ENCODE measurements at regions not wholly inside any gene's neighbourhood (a gene's known extent, or its start where the extent isn't known, plus 50 kb on each side); places are given as distances from the start of the nearest gene placed in this dataset.

GRCh38 chr6:23518294-23518693, 607.7 kb upstream of the NRSN1 start:
- H3K36me3 ChIP-seq (ENCODE audit: insufficient read depth, low read length), result no peaks in the 10 kb centered on the region
- no peak overlapping the region for H3K9ac ChIP-seq (ENCODE audit: insufficient read length)
- DNase-seq (ENCODE audit: low read depth, low spot score), result no peak
- TF ChIP-seq EZH2 (IDR thresholded peaks at IDR 0.05) (no peak), FOXP2 (optimal IDR thresholded peaks at IDR 0.05; ENCODE audit: control extremely low read depth, extremely low read length, insufficient read depth) (no peak), POLR2AphosphoS5 (IDR thresholded peaks at IDR 0.05; ENCODE audit: borderline replicate concordance, low read depth, low read length) (no peak)
- no peak overlapping the region for H3K4me3 ChIP-seq
- H3K27ac ChIP-seq, result no peak overlapping the region
- H3K9me3 ChIP-seq (ENCODE audit: low read depth, low read length), result no peaks in the 10 kb centered on the region

DNA sequence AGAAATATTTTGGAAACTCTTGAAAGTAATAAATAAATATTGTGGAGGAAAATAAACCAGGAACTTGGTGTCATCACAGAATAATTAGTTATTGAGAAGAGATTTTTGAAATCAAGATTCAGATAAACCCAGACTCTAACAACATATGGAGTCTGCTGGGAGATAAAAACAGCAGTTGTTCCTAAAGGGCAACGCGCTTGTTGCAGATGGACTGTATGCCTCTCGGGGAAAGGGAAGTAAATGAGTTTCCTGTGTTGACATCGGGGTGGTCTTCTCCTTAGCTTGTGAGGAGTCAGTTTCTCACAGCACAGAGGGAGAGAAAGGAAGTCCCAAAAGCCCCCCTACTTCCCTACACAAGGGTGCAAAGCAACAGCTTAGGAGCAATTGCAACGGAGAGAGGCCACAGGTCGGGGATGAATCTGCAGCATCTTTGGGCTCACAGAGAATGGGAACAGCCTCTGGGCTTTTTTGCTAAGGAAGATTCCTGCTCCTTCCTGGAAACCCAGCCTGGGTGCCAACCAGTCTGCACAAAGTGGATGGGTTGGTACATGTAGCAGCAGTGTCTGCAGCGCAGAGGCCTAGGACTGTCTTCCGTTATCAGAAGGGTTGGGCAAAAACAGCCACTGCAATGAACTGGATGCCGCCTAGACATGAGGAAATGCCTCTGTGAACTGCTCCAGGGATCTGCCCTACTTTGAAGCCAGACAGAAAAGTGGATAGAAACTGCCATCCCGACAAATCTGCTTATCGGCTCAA, 603.0 kb upstream of the NRSN1 start:
- Histone ChIP-seq H3K4me3 (no peak overlapping the region), H3K9me3 (ENCODE audit: low read depth, low read length) (no peaks in the 10 kb centered on the region), H3K9ac (ENCODE audit: insufficient read length) (no peak overlapping the region), H3K27ac (no peak overlapping the region), H3K36me3 (ENCODE audit: insufficient read depth, low read length) (no peaks in the 10 kb centered on the region)
- no peak for TF ChIP-seq EZH2 (IDR thresholded peaks at IDR 0.05)
- TF ChIP-seq FOXP2 (optimal IDR thresholded peaks at IDR 0.05; ENCODE audit: control extremely low read depth, extremely low read length, insufficient read depth), result no peak
- TF ChIP-seq POLR2AphosphoS5 (IDR thresholded peaks at IDR 0.05; ENCODE audit: borderline replicate concordance, low read depth, low read length), result no peak
- no peak for DNase-seq (ENCODE audit: low read depth, low spot score)

GRCh38 chr6:23523771-23524170, 602.2 kb upstream of the NRSN1 start:
- TF ChIP-seq POLR2AphosphoS5 (IDR thresholded peaks at IDR 0.05; ENCODE audit: borderline replicate concordance, low read depth, low read length), result no peak
- no peak for TF ChIP-seq EZH2 (IDR thresholded peaks at IDR 0.05)
- no peak for TF ChIP-seq FOXP2 (optimal IDR thresholded peaks at IDR 0.05; ENCODE audit: control extremely low read depth, extremely low read length, insufficient read depth)
- H3K4me3 ChIP-seq, result no peak overlapping the region
- H3K27ac ChIP-seq, result no peak overlapping the region
- H3K36me3 ChIP-seq (ENCODE audit: insufficient read depth, low read length), result no peaks in the 10 kb centered on the region
- H3K9ac ChIP-seq (ENCODE audit: insufficient read length), result no peak overlapping the region
- DNase-seq (ENCODE audit: low read depth, low spot score), result no peak
- no peaks in the 10 kb centered on the region for H3K9me3 ChIP-seq (ENCODE audit: low read depth, low read length)

DNA sequence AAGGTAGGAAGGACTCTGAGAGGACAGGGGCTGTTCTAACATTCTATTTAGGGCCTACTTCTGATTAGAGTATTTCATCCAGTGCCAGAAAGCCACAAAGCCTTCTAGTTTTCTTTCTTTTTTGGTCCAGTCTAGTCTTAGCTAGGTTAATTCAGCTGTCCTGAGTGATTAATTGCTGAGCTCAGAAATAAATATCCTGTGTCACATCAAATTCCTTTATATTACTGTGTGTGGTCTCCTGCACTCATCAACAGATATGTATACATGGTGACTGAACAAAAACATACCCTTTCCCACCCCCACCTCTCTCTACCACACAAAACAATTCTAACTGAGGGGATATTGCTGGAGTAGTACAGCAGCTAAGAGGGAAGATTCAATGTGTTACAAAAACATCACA, 601.5 kb upstream of the NRSN1 start:
- TF ChIP-seq FOXP2 (optimal IDR thresholded peaks at IDR 0.05; ENCODE audit: control extremely low read depth, extremely low read length, insufficient read depth), result no peak
- TF ChIP-seq EZH2 (IDR thresholded peaks at IDR 0.05), result no peak
- no peak for TF ChIP-seq POLR2AphosphoS5 (IDR thresholded peaks at IDR 0.05; ENCODE audit: borderline replicate concordance, low read depth, low read length)
- no peak for DNase-seq (ENCODE audit: low read depth, low spot score)
- Histone ChIP-seq H3K4me3 (no peak overlapping the region), H3K9ac (ENCODE audit: insufficient read length) (no peak overlapping the region), H3K36me3 (ENCODE audit: insufficient read depth, low read length) (no peaks in the 10 kb centered on the region), H3K27ac (no peak overlapping the region), H3K9me3 (ENCODE audit: low read depth, low read length) (no peaks in the 10 kb centered on the region)

DNA sequence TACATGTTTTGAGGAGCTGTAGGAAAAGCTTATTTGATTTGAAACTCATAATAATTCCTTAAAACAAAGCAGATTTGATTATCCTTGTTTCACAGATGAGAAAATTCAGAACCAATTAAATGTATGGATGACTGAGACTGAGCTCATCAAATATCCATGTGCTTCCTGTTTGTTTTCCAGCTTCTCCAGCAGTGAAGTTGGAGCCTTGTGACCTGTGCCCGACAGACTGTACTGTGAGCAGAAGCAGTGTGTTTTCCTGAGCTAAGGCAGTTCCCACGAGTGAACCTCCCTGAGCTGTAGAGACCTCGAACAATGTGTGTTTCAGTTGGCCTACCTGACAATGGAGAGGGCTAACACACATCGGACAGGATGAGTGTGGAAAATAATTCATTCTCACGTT, 599.5 kb upstream of the NRSN1 start:
- TF ChIP-seq FOXP2 (optimal IDR thresholded peaks at IDR 0.05; ENCODE audit: control extremely low read depth, extremely low read length, insufficient read depth) (no peak), EZH2 (IDR thresholded peaks at IDR 0.05) (no peak), POLR2AphosphoS5 (IDR thresholded peaks at IDR 0.05; ENCODE audit: borderline replicate concordance, low read depth, low read length) (no peak)
- no peaks in the 10 kb centered on the region for H3K36me3 ChIP-seq (ENCODE audit: insufficient read depth, low read length)

DNA sequence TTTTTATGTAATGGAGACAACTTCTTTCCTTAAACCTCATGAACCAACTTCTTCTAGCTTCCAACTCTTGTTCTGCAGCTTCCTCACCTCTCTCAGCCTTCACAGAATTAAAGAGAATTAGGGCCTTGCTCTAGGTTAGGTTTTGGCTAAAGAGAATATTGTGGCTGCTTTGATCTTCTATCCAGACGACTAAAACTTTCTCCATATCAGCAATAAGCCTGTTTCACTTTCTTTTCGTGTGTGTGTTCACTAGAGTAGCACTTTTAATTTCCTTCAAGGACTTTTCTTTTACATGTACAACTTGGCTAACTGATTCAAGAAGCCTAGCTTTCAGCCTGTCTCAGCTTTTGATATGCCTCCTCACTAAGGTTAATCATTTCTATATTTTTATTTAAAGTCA, 596.1 kb upstream of the NRSN1 start:
- no peak for TF ChIP-seq POLR2AphosphoS5 (IDR thresholded peaks at IDR 0.05; ENCODE audit: borderline replicate concordance, low read depth, low read length)
- TF ChIP-seq EZH2 (IDR thresholded peaks at IDR 0.05), result no peak
- TF ChIP-seq FOXP2 (optimal IDR thresholded peaks at IDR 0.05; ENCODE audit: control extremely low read depth, extremely low read length, insufficient read depth), result no peak
- Histone ChIP-seq H3K36me3 (ENCODE audit: insufficient read depth, low read length) (no peaks in the 10 kb centered on the region), H3K9ac (ENCODE audit: insufficient read length) (no peak overlapping the region), H3K4me3 (no peak overlapping the region), H3K9me3 (ENCODE audit: low read depth, low read length) (no peaks in the 10 kb centered on the region), H3K27ac (no peak overlapping the region)
- no peak for DNase-seq (ENCODE audit: low read depth, low spot score)

More for the DNA sequence above, 599.5 kb upstream of the NRSN1 start:
- H3K9ac ChIP-seq (ENCODE audit: insufficient read length), result no peak overlapping the region
- no peak overlapping the region for H3K27ac ChIP-seq
- no peak for DNase-seq (ENCODE audit: low read depth, low spot score)
- no peaks in the 10 kb centered on the region for H3K9me3 ChIP-seq (ENCODE audit: low read depth, low read length)
- H3K4me3 ChIP-seq, result no peak overlapping the region

- TF ChIP-seq POLR2AphosphoS5 (IDR thresholded peaks at IDR 0.05; ENCODE audit: borderline replicate concordance, low read depth, low read length) (peak; percentile 47; the same call in 1 of the 2 replicates), EZH2 (IDR thresholded peaks at IDR 0.05) (no peak), FOXP2 (optimal IDR thresholded peaks at IDR 0.05; ENCODE audit: control extremely low read depth, extremely low read length, insufficient read depth) (no peak)
- Histone ChIP-seq H3K36me3 (ENCODE audit: insufficient read depth, low read length) (no peaks in the 10 kb centered on the region), H3K27ac (no peak overlapping the region), H3K4me3 (peak overlapping the region; percentile 39; the same call in 1 of the 2 replicates), H3K9ac (ENCODE audit: insufficient read length) (no peak overlapping the region), H3K9me3 (ENCODE audit: low read depth, low read length) (no peaks in the 10 kb centered on the region)
- peak; percentile 51 for DNase-seq (ENCODE audit: low read depth, low spot score)
Measured at GRCh38 chr6:23531666-23532065, 594.3 kb upstream of the NRSN1 start.

GRCh38 chr6:23532227-23532626, 593.8 kb upstream of the NRSN1 start:
- no peak for DNase-seq (ENCODE audit: low read depth, low spot score)
- Histone ChIP-seq H3K9me3 (ENCODE audit: low read depth, low read length) (no peaks in the 10 kb centered on the region), H3K9ac (ENCODE audit: insufficient read length) (no peak overlapping the region), H3K36me3 (ENCODE audit: insufficient read depth, low read length) (no peaks in the 10 kb centered on the region), H3K27ac (no peak overlapping the region), H3K4me3 (peak overlapping the region; percentile 39; the same call in 1 of the 2 replicates)
- TF ChIP-seq POLR2AphosphoS5 (IDR thresholded peaks at IDR 0.05; ENCODE audit: borderline replicate concordance, low read depth, low read length) (no peak), FOXP2 (optimal IDR thresholded peaks at IDR 0.05; ENCODE audit: control extremely low read depth, extremely low read length, insufficient read depth) (no peak), EZH2 (IDR thresholded peaks at IDR 0.05) (no peak)
